ENCODE measurements at regions not wholly inside any gene's neighbourhood (a gene's known extent, or its start where the extent isn't known, plus 50 kb on each side); places are given as distances from the start of the nearest gene placed in this dataset.

DNA sequence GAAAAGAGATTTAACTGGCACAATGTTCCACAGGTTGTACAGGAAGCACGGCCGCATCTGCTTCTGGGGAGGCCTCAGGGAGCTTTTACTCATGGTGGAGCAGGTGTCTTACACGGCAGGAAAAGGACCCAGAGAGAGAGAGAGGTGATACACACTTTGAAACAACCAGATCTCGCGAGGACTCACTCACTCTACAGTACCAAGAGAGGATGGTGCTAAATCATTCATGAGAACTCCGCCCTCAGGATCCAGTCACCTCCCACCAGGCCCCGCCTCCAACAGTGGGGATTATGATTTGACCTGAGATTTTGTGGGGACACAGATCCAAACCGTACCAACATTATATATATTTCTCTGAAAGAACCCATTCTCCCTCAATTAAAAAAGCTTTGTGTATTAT, 79.7 kb upstream of the DOCK10 start:
- H3K27me3 ChIP-seq (ENCODE audit: low read depth), result no peaks in the 10 kb centered on the region
- no peaks in the 10 kb centered on the region for H3K9me3 ChIP-seq (replicated peaks)
- no peak overlapping the region for H3K4me3 ChIP-seq
- no peaks in the 10 kb centered on the region for H3K4me1 ChIP-seq
- H3K27ac ChIP-seq (replicated peaks), result no peak overlapping the region
- no peaks in the 10 kb centered on the region for H3K36me3 ChIP-seq
- TF ChIP-seq, protein P1, sequence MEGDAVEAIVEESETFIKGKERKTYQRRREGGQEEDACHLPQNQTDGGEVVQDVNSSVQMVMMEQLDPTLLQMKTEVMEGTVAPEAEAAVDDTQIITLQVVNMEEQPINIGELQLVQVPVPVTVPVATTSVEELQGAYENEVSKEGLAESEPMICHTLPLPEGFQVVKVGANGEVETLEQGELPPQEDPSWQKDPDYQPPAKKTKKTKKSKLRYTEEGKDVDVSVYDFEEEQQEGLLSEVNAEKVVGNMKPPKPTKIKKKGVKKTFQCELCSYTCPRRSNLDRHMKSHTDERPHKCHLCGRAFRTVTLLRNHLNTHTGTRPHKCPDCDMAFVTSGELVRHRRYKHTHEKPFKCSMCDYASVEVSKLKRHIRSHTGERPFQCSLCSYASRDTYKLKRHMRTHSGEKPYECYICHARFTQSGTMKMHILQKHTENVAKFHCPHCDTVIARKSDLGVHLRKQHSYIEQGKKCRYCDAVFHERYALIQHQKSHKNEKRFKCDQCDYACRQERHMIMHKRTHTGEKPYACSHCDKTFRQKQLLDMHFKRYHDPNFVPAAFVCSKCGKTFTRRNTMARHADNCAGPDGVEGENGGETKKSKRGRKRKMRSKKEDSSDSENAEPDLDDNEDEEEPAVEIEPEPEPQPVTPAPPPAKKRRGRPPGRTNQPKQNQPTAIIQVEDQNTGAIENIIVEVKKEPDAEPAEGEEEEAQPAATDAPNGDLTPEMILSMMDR (IDR thresholded peaks at IDR 0.05; ENCODE audit: borderline replicate concordance), result no peak
- DNase-seq, result no peak
- intact Hi-C loops (cut with micrococcal nuclease), result no loop called here

DNA sequence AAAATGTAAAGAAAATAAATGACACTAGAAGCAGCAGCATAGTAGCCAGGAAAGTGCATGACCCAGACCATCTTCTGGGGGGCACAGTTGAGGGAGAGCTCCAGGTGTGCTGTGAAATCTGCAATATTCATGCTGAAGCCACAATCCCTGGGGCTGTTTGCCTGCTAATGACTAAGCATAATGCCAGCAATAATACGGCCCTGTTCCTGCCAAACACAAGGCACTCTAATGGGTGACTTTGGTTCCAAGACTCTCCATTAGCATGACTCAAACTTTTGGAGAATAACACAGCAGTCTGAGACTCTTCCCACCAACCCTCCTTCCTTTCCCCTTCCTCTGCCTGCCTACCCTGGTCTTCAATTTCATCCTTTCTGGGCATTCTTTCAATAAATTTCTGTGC, 77.9 kb upstream of the DOCK10 start:
- no peak for DNase-seq
- TF ChIP-seq, protein P1 (IDR thresholded peaks at IDR 0.05; ENCODE audit: borderline replicate concordance), result no peak
- no peak overlapping the region for H3K27ac ChIP-seq (replicated peaks)
- H3K36me3 ChIP-seq, result no peaks in the 10 kb centered on the region
- no peaks in the 10 kb centered on the region for H3K9me3 ChIP-seq (replicated peaks)
- no peaks in the 10 kb centered on the region for H3K4me1 ChIP-seq
- intact Hi-C loops (cut with micrococcal nuclease), result no loop called here
- no peaks in the 10 kb centered on the region for H3K27me3 ChIP-seq (ENCODE audit: low read depth)
- no peak overlapping the region for H3K4me3 ChIP-seq

DNA sequence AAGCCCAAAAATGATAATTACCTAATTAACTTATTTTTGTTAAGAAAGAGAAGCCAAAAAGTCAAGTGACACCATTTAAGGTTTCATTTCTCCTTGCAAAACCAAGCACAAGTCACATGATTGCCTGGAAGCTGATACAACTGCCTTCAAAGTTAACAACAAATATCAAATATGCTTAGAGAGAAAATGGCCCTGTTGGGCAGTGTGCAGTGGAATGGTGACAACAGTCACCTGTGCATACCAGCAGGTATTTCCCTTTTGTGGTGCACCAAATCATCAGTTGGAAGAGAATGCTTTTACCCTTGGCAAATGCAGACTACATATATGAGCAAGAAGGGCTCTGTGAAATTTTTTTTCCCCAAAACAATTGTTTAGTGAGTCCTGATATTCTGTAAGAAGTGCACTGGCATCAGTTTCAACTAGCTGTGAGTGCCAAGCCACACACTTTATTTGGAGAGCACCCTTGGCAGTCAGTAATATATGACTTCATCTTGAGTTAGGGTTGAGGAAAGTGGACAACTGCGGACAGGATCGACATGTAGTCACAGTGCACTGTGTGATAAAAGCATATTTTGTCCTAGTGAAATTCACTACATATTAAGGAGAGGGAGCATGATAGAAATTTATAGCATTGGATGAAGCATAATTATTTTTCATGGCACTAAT, 74.9 kb upstream of the DOCK10 start:
- H3K27ac ChIP-seq (replicated peaks), result no peak overlapping the region
- TF ChIP-seq, protein P1 (IDR thresholded peaks at IDR 0.05; ENCODE audit: borderline replicate concordance), result no peak
- intact Hi-C loops (cut with micrococcal nuclease), result no loop called here

DNA sequence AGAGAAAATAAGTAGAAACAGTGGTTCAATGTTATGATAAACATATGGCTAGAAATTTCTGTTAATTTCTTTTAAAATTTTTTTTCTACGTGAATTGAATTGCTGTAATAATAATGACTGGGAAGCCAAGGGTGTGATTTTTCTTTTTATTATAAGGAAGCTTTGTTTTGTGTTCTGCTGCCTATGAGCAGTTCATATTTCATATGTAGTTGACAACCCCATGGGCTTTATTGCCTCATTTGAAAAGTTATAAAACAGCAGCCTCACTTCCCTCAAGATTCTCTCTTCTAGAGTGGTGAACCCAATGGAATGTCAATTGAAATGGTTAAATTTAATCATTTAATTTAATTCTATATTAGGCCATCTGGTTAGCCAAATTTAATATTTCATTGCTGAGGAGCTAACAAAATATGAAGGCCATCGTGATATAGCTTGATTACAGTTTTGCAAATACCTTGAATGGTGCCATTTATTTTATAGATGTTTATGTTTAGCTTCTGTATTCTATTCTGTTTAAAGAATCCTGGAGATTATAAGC, 72.6 kb upstream of the DOCK10 start:
- no peaks in the 10 kb centered on the region for H3K9me3 ChIP-seq (replicated peaks)
- DNase-seq, result no peak
- TF ChIP-seq, protein P1 (IDR thresholded peaks at IDR 0.05; ENCODE audit: borderline replicate concordance), result no peak

More for the DNA sequence above, 74.9 kb upstream of the DOCK10 start:
- Histone ChIP-seq H3K36me3 (no peaks in the 10 kb centered on the region), H3K4me3 (no peak overlapping the region), H3K4me1 (no peaks in the 10 kb centered on the region), H3K9me3 (replicated peaks) (no peaks in the 10 kb centered on the region), H3K27me3 (ENCODE audit: low read depth) (no peaks in the 10 kb centered on the region)
- DNase-seq, result no peak

DNA sequence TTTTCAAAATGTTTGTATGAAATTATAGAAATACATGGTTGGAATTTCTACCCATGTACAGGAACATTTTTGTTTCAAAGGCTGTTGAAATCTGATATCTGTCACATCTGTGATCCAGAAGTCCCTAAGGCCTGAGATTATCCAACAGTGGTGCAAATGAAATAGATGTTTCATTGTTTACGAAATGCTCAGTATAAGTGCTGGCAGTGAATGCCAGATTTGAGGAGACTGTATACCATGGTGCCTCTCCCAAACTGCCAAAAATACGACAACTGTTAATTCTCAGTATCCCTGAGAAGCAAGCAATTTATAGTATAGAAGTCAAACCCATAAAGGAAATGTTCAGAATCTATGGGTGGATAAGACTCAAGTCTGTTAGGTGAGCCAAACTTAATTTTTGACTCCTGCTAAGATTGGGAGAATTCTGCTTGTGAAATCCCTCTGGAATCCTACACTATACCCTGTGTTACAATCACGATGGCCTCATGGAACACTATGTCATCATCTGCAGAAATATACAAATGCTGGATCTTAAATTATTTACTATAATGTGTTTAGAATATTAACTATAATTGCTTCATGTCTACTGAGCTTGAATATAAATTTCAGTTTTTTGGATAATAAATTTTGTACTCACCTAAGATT, 71.2 kb upstream of the DOCK10 start:
- H3K4me3 ChIP-seq, result no peak overlapping the region
- H3K9me3 ChIP-seq (replicated peaks), result no peaks in the 10 kb centered on the region
- no peaks in the 10 kb centered on the region for H3K4me1 ChIP-seq
- no peaks in the 10 kb centered on the region for H3K27me3 ChIP-seq (ENCODE audit: low read depth)
- intact Hi-C loops (cut with micrococcal nuclease), result no loop called here
- H3K36me3 ChIP-seq, result no peaks in the 10 kb centered on the region
- TF ChIP-seq, protein P1 (IDR thresholded peaks at IDR 0.05; ENCODE audit: borderline replicate concordance), result no peak
- no peak for DNase-seq
- no peak overlapping the region for H3K27ac ChIP-seq (replicated peaks)

More for the DNA sequence above, 72.6 kb upstream of the DOCK10 start:
- no peaks in the 10 kb centered on the region for H3K36me3 ChIP-seq
- no peaks in the 10 kb centered on the region for H3K4me1 ChIP-seq
- intact Hi-C loops (cut with micrococcal nuclease), result no loop called here
- no peak overlapping the region for H3K4me3 ChIP-seq
- no peaks in the 10 kb centered on the region for H3K27me3 ChIP-seq (ENCODE audit: low read depth)
- no peak overlapping the region for H3K27ac ChIP-seq (replicated peaks)

Data from left ventricle myocardium inferior (tissue), 1 donor.